ENCODE measurements at regions not wholly inside any gene's neighbourhood (a gene's known extent, or its start where the extent isn't known, plus 50 kb on each side); places are given as distances from the start of the nearest gene placed in this dataset.

DNA sequence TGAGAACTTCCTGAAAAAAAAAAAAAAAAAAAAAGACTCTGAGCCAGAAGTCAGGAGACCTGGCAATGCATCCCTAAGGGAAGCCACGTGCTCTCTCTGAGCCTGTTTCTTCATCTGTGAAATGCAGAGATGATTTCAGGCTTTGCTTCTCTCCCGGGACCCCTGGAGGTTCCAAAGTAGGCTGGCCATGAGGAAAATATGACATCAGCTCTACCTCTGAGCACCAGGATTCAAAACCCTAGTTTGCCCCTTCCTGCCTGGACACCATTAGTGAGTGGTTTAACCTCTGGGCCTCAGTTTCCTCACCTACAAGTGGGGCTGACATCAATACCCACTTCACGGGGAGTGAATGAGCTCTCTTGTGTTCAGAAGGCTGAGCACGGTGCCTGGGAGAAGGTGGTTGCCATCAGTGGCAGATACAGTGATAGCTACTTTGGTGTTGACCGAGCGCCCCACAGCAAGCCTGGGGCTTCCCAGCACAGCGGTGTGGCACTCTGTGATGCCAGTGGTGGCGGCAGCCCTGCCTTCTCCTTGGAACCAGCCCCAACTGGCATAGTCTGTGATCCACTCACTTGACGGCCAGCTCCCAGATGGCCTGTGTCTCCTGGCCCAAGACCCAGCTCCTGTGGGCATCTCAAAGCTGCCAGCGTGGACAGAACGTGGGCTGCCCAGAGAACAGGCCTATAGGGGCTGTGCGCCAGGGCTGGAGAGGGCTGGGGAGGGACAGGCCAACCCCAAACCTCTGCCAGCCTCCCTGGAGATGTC, 153.1 kb upstream of the UNC5B start:
- no peak for DNase-seq (ENCODE audit: low read depth, low spot score)
- no peak overlapping the region for H3K4me3 ChIP-seq (ENCODE audit: low read length)

DNA sequence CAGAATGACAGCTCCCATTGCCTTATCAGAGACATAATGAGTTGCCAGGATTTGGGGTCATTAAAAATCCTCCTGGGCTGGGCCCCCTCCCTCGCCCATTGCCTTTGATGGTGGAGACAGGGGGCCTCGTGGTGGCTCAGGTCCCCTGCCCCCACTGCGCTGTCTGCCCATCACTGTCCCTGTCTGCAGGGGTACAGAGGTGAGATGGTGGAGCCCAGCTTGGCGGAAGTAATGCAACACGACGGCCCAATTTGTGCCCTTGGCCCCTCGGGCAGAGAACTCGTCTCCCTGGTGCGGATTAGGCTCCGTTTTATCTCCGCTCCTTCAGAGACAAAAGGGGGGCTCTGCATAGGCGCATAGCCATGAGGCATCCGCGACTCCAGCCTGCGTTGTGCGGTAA, 152.4 kb upstream of the UNC5B start:
- no peak overlapping the region for H3K4me3 ChIP-seq (ENCODE audit: low read length)
- DNase-seq (ENCODE audit: low read depth, low spot score) = no peak

DNA sequence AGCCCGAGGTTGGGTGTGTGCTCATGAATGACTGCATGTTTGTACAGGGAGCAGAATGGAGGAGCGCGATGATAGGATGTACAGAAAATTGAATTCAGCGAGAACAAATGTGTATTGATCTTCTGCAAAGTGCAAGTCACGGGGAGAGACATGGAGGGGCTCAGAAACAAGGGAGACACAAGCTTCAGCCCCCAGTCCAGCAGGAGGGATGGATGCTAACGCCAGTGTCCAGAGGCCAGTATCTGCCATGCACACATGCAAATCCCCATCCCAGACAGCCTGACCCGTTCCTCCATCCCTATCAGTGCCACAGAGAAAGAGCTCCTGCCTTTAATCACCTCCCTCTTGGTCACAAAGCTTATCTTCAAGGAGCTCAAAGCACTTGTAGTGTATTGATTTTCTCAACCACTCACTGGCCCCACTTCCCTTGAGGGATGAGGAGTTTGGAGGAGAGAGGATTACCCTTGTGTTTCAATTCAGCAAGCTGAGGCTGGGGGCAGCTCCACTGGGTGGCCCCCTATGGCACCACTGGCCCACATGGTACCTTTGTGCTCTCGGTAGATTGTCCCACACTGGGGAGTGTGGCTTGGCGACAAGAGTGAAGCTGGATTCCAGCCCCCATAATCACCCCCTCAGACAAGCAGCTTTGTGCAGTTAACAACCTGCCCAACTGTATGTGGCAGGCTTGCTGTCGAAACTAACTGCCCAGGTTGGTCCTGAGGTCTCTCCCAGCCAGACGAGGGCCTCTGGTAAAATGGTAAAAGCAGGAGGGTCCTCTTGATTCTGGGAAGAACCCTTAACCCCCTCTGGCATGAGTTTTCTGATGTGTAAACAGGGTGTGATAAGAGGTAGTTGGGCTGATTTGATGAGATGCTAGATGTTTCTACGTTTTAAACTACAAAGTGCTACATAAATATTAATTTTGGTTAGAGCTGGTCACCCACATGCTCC, 151.6 kb upstream of the UNC5B start:
- no peak overlapping the region for H3K4me3 ChIP-seq (ENCODE audit: low read length)
- no peak for DNase-seq (ENCODE audit: low read depth, low spot score)

DNA sequence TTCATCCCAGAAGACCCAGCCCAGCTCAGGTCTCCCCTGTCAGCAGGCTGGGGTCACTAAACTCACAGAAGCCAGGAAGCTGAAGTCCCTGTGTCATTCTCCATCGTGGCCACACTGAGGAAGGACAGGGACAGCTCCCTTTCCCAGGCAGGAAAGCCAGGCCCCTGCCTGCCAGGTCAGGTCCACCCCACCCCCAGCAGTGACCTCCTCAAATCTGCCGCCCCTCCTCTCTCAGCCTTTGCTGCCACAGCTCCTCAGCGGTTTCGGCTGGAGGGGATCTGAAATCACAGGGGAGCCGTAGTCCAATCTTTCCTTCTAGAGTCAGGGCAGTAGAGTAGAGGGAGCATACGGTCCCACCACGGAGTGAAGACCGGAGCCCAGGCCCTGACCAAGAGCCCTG, 150.9 kb upstream of the UNC5B start:
- H3K4me3 ChIP-seq (ENCODE audit: low read length) = no peak overlapping the region
- DNase-seq (ENCODE audit: low read depth, low spot score) = no peak

DNA sequence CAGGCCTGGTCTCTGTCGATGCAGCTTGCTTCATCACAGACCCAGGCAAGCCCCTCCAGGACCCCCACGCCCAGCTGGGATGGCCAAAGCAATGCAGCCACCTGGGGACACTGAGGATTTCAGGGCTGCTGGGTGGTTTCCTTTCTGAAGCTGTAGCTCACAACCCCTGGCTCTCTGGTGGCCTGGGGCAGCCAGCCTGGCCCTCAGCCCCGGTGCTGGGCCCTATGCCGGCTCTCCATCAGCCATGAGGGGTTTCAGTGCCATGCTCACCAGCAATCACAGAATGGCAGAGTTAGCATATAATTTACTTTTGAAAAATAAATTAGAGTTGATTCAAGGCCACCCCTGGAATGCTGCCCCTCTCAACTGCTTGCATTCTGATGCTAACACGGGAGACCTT, 150.2 kb upstream of the UNC5B start:
- H3K4me3 ChIP-seq (ENCODE audit: low read length) = no peak overlapping the region
- no peak for DNase-seq (ENCODE audit: low read depth, low spot score)

DNA sequence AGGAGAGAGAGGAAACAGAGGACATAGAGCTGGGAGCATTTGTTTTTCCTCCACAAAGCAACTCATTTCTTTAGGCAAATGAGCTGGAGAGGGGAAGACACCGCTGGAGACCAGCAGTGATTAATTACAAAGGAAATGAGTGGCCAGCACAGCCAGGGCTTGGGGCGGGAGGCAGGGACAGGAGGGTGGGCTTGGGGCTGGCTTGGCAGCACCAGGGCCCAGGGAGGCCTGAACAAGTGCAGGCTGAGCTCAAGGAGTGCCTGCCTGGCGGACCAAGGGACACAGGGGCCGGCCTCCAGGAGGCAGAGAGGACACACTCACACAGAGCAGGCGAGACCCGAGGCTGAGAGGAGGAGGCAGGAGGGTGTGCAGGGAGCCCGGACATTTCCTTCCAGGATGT, 149.0 kb upstream of the UNC5B start:
- no peak for DNase-seq (ENCODE audit: low read depth, low spot score)
- H3K4me3 ChIP-seq (ENCODE audit: low read length) = no peak overlapping the region

DNA sequence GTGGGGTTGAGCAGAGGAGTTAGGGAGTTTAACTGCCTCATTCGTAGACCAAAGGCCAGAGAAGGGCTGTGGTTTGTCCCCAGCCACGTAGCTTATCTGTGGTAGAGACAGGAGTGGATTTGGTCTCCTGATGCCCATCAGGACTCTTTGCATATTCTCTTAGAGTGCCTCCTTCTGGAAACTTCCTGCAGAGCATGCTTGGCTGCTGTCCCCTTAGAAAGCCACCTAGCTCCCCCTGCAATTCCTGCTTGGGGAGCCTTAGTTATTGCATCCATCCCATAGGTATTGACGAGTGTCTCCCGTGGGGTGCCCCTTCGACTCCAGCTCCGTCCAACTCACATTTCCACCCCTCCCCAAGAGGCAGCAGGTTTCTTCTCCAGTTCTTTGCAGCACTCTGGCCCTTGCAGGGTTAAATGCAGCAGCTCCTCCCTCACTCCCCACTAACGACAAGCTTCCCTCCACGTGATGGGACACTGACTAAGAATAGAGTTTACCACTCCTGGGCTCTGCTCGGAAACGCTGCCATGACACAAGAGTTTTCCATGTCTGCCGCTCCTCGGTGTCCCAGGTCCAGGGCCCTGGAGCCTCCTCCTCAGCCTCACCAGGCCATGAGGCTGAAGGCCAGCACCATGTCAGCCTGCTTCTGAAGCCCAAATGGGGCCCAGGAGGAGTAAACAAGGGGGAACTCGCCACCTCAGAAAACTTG, 147.8 kb upstream of the UNC5B start:
- no peak overlapping the region for H3K4me3 ChIP-seq (ENCODE audit: low read length)
- DNase-seq (ENCODE audit: low read depth, low spot score) = no peak

DNA sequence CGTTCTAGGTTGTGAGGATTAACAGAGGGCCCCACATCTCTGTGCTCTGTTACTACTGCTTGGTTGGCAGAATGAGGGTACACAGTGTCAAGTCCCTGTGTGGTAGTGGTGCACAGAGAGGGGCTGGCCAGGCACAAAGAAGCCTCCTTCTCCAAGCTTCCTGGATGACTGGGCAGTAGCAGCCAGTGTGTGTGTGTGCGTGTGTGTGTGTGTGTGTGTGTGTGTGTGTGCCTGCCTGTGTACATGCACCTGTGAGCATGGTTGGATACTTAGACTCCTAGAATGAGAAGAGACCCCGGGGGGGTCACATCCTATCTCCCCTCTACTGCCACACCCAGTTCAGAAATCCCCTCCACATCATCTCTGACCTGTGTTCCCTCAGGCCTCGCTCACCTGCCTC, 146.7 kb upstream of the UNC5B start:
- H3K4me3 ChIP-seq (ENCODE audit: low read length) = no peak overlapping the region
- DNase-seq (ENCODE audit: low read depth, low spot score) = no peak

DNA sequence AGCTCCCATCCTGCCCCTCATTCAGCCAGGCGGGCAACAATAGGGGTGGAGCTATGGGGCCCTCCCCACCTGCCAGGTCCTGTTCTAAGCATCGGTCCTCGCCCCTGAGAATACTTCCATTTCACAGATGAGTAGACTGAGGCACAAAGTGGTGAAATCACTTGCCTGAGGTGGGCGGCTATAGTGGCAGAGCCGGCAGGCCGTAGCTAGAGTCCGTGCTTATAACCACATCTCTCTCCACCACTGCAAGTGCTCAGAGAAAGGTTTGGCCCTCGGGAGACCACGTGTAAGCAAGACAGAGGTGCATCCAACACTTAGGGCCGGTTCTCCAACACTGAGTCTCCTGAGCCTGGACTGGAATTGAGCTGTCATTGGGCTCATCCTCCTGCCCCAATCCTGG, 145.8 kb upstream of the UNC5B start:
- H3K4me3 ChIP-seq (ENCODE audit: low read length) = no peak overlapping the region
- no peak for DNase-seq (ENCODE audit: low read depth, low spot score)

DNA sequence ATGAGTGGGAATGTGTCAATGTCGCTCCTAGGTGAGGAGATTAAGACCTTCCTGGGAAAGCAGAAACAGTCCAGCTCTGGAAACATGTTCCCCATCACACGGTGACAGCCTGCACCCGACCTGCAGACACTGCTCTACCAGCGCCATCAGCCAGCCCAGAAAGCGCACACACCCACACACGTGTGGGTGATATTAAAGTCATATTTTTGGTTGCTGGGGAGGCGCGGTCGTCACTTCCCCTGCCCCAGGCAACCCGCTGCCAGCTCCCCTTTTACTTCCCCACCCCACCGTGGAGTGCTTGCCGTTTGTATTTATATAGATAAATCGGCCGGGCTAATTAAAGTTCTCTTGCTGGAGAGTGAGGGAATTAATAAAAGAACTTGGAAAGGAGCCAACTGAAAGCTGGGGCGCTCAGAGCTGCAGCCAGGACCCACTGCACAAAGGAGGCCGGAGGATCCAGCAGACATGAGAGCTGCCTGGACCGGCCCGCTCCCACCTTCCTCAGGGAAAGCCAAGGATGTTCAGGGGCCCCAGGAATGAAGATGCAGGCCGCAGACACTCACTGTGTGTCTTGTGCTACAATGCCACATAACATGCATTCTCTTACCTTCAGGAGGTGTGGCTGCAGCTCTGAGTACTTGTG, 145.2 kb upstream of the UNC5B start:
- no peak overlapping the region for H3K4me3 ChIP-seq (ENCODE audit: low read length)
- DNase-seq (ENCODE audit: low read depth, low spot score) = no peak

DNA sequence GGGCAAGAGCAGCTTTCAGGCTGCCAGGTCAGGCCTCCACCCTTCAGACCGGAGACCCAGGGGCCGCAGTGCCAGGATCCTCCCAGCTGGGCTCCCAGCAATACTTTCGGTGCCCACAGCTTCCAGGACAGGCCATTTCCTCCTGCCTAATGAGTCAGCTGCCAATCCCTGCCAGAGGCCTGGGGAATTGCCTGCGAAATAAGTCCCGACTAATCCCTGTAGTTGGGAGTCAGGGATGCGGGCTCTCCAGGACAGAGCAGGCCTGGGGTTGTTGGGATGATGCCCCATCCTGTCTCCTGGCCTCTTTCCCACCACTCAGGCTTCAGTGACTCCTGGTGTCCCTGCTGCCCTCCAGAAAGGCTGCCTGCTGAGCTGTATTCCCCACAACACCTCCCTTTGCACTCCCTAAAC, 143.5 kb upstream of the UNC5B start:
- no peak overlapping the region for H3K4me3 ChIP-seq (ENCODE audit: low read length)
- DNase-seq (ENCODE audit: low read depth, low spot score) = no peak

DNA sequence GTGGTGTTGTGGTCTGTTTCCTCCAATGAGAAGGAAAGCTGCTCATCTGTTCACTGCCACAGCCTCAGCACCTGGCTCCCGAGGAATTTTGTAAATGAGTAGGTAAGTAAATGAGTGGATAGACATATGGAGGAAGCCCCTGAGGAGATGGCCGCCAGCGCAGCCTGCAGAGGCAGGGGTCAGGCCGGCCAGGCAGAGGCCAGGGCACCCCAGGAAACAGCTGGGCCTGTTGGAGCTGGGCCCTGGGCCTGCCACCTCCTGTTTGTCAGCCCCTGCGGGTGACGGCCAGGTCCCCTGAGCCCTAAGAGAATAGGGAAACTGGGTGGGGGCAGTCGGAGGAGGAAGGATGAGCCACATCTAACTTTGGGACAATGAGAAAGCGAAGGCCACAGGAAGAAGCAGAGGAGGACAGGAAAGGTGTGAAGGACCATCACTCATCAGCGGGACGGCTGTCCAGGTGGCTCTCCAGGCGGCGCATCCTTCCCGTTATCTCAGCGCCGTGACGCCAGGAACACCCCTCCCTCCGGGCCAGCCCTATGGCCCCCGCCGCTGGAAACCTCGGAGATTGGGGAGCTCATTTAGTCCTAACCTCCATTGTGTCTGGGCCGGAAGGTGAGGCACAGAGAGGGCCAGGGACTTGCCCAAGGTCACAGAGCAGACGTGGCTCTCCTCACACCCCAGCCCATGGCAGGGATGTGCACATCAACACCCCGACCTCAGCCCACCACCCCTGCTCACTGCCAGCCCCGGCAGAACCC, 142.3 kb upstream of the UNC5B start:
- no peak overlapping the region for H3K4me3 ChIP-seq (ENCODE audit: low read length)
- DNase-seq (ENCODE audit: low read depth, low spot score) = no peak

DNA sequence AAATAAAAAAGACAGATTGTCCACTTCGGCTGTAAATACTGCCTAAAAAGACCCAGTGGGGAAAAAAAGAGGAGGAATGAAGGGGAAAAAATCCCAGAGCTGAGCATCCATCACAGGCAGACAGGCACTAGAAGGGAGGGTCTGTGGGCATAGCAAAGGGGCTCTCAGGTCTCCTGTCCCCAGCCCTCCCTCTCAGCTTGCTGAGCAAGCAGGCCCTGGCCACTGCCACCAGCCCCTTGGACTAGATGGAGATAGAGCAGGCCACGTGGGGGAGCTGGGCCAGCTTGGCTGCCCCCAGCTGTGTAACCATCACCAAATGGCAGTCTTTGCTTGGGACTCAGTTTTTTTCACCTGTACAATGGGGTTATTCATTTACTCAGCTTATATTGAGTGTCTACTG, 141.6 kb upstream of the UNC5B start:
- no peak for DNase-seq (ENCODE audit: low read depth, low spot score)
- no peak overlapping the region for H3K4me3 ChIP-seq (ENCODE audit: low read length)

DNA sequence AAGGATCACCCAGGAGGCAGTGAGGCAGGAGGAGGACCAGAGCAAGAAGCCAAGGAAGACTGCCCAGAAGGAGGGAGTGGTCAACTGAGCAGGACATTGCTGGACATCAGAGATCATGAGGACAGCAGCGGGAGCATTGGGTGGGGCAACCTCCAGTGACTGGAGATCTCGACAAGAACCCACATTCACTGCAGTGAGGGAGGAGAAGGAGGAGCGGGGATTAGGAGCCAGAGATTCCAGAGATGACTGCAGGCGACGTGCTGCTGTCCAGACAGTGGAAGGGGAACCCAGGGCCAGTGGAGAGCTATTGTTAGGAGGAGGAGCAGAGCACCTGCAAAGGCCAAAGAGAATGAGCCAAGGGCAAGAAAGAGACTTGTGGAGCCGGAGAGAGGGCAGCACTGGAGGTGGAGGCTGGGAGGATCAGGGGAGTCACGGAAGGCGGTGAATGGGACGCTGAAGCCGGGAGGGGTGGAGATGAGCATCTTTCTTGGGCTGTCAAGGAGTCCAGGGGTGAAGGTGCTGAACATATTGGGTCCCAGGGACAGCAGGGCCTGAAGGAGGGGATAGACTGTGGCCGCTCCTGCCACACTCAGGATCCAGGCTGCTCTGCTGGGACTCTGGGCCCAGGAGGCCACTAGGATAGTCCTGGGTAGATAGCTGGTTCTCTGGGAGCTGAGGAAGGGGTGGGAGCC, 140.1 kb upstream of the UNC5B start:
- DNase-seq (ENCODE audit: low read depth, low spot score) = no peak
- H3K4me3 ChIP-seq (ENCODE audit: low read length) = no peak overlapping the region

DNA sequence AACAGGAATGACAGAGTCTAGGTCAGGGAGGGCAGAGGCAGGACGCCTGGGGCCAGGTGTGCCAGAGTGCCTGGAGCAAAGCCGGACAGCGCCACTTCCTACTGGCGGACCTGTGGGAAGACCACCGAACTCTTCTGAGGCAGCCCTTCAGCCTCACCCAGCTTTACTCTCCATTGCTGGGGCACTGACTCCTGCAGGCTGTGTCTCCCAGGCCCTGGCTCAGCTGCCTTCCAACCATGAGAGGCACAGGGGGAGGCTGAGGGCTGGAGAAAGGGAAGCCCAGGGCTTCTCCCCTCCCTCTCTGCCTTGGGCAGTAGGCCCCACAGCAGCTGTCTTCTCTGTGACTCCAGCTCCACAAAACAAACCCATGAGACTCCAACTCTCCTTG, 139.6 kb upstream of the UNC5B start:
- no peak overlapping the region for H3K4me3 ChIP-seq (ENCODE audit: low read length)
- DNase-seq (ENCODE audit: low read depth, low spot score) = no peak

DNA sequence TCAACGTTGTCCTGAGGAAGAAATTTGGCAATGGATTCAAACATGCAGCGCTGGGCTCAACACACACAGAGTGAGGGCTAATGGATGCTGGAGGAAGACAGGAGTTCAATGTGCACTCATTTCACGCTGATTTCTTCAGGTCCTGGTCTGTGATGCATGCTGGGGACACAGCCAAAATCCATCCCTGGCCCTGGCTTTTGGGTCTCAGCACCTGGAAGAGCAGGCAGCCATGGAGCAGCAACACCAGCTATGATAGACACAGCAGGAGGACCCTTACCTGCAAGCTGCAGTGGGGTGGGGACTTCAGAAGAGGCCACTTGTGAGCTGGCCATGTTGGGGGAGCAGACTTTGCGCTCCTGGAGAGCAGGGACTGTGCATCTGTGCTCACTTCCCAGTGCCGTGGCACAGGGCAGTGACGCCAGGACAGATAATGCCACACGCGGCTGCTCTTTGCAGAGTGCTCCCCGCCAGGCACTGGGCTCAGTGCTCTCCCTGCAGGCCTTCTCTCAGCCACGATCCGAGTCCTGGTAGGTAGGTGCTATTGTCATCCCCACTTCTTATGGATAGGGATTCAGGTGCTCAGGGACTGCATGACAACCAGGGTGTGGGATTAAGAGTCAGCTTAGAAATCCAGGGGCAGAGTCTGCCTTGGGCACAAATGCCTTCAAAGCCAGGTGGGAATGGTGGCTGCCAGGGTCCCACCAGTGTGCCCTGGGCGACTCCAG, 138.8 kb upstream of the UNC5B start:
- no peak overlapping the region for H3K4me3 ChIP-seq (ENCODE audit: low read length)
- DNase-seq (ENCODE audit: low read depth, low spot score) = no peak

DNA sequence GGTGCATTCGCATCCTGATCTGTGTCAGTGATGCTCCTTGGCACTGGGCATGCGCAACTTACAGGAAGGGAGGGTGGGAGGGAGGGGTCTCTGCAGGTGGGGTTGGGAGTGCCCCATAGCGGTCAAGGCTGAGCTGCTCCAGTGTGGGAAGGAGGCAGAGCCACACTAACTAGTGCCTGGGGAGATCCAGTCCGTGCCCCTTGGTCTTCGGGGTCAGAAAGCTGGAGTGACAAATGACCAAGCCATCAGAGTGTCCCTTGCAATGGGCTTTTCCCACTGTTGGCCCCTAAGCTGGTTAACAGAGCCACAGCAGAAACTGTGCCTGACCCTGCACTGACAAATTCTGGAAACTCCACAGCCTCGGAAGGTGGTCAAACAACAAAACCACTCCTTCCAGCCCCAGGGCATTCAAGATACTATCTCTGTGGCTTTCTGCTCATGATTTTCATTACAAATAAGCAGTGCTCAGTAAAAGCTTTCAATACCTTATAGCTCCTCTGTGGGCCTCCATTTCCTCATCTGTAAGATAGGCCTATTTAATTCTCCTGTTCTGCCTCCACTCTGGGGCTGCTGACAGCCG, 138.1 kb upstream of the UNC5B start:
- no peak for DNase-seq (ENCODE audit: low read depth, low spot score)

More for the DNA sequence above, 138.1 kb upstream of the UNC5B start:
- no peak overlapping the region for H3K4me3 ChIP-seq (ENCODE audit: low read length)

Data from Jurkat, Clone E6-1 (cell line).